ENCODE measurements at regions not wholly inside any gene's neighbourhood (a gene's known extent, or its start where the extent isn't known, plus 50 kb on each side); places are given as distances from the start of the nearest gene placed in this dataset.

DNA sequence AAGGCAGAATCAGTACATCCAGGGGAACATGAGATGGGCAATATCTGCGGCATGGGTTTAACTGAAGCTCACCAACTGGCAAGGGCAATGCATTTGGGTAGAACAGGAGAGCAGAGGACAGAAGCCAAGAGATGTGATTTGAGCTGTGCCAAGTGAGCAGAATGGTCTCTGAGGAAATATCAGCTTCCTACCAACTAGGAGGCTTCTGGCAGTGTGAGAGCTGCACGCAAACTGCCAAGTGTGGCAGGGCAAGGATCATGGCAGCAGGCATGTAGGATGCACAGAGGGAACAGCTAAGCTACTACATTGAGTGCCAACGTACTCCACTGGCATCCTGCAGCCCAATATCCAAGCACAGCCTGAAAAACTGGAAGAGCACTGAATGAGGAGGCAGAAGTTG, 1036.5 kb downstream of the TUSC7 start:
- DNase-seq, result no peak

GRCh38 chr3:117748131-117748530, 1038.6 kb downstream of the TUSC7 start:
- no peak for DNase-seq

DNA sequence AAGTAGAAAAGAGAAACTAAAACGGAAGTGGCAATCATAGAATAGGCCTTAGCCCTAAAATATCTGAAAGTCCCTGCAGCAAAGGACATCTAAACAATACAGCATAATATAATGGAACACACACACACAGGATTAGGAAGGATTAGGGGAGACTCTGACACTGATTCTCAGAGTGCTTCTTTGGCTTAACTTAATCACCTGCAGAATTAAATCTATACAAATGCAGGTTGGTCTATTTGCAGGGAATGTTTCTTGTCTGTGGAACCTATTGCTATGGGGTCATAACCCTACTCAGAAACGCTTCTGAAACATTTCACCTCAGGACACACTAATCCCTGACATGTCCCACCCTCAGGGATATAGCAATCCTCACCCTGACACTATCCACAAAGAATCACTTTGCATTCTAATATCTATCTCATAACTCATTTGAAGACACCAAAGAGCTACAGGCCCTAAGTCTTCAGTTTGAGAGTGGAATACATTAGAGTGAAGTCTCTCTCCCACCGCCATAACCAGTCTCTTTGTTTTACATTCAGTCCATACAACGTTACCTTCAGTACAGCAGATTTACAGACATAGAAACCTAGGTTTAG, 1041.2 kb downstream of the TUSC7 start:
- DNase-seq, result no peak

DNA sequence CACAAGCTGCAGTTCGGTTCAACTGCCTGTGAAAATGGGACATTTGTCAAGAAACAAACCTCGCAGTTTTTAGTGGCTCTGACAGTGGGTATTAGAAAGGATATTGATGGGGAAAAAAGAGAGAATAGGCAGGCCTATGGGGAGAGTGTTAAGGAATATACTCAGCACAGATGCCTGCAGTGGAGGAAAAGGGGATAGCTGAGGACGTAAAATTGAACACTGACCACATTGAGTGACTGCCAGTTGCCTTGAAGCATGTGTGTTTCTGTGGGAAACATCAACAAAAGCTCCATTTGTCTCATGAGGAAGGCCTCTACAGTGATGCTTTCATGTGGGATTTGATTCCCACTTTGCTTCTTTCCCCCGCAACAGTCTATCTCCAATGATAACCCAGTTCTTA, 1042.1 kb downstream of the TUSC7 start:
- no peak for DNase-seq

DNA sequence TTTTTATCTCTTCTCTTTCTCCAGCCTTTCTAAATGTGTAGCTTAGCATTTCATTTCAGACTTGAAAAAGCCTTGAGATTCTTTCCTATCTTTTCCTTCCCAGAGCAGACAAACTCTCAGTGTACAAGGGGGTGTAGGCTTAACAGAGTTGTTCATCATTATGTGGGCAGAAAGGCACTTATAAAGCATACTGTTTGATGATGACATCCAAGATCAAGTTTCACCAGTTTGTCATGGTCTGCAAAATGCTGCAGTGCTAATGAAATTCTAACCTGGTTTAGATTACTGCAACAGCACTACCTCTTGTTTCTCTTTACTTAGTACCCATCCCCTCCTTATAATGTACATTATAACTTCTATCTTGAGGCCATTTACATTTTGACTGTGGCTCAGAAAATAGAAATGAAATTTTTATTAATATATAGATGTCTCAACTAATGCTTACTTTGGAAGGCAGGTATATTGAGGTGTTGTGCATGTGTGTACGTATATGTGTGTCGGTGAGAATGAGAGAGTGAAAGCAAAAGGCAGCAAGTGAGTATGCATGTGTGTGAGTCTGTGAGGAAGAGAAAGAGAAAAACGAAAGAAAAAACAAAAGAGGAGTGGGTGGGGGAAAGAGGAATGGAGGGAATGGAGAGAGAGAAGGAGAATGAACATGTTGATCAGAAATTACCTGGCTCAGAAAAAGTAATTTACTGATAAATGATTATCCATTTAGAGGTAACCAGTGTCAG, 1043.6 kb downstream of the TUSC7 start:
- peak; percentile 28 for DNase-seq

- no peak for DNase-seq
Measured at GRCh38 chr3:117754058-117754457, 1044.5 kb downstream of the TUSC7 start.

DNA sequence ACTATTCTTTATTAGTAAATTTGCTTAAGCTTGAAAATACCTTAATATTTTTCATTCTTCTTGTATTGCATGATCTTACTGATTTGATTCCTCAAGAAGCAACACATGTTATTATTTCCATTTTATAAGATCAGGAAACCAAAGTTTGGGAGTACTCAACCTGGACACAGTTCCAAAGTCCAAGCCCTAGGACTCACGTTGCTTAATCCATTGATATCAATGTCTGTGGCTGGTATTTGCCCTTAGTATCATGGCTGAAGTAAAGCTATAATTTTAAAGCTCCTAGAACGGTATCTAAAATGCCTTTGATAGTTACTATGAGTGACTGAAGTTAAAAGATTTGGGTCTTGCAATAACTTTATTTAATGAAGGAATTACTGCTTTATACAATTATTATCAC, 1045.3 kb downstream of the TUSC7 start:
- DNase-seq, result no peak

GRCh38 chr3:117756563-117756962, 1047.0 kb downstream of the TUSC7 start:
- DNase-seq, result no peak

- DNase-seq, result no peak
Measured at GRCh38 chr3:117761703-117762620, 1052.4 kb downstream of the TUSC7 start.

GRCh38 chr3:117762621-117763037, 1053.0 kb downstream of the TUSC7 start:
- no peak for DNase-seq

GRCh38 chr3:117763561-117763960, 1054.0 kb downstream of the TUSC7 start:
- DNase-seq, result no peak

DNA sequence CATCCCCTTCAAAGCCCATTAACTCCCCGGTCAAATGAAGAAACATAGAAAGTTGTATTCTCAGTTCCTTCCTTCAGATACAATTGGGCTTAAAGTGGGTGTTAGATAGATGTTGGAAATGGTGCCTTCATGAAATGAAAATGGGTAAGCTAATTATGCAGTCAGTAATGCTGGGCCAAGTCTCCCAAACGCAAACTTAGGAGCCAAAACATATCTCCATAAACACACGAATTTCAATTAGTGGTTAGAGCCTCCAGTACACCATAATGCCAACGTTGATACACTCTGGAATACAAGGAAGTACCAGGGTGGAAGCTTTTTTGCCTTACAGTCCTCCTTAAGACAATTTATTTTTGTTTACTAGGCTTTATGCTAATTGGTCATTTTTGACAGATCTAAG, 1059.0 kb downstream of the TUSC7 start:
- no peak for DNase-seq

GRCh38 chr3:117774130-117774529, 1064.6 kb downstream of the TUSC7 start:
- DNase-seq, result no peak

- no peak for DNase-seq
Measured at GRCh38 chr3:117786349-117786748, 1076.8 kb downstream of the TUSC7 start.

GRCh38 chr3:117788061-117788460, 1078.5 kb downstream of the TUSC7 start:
- peak; percentile 80 for DNase-seq

DNA sequence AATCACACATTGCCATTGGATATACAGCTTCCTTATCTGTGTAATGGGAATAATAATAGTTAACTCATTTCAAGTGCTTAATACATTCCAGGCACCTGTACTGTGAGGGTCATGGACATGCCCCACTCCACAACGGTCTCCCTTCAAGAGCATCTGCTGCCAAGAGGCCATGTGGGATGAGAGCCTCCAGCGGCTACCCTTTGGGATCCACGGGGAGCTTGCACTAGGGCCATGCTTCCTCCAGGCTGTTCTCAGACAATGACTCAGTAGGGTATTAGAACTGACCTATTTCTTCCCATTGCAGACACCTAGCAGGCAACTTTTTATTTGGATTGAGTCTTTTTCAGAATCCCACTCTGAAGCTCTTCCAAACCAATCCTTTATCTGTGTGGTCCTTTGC, 1078.9 kb downstream of the TUSC7 start:
- DNase-seq, result no peak

- DNase-seq, result no peak
Measured at GRCh38 chr3:117790235-117790987, 1080.8 kb downstream of the TUSC7 start.

DNA sequence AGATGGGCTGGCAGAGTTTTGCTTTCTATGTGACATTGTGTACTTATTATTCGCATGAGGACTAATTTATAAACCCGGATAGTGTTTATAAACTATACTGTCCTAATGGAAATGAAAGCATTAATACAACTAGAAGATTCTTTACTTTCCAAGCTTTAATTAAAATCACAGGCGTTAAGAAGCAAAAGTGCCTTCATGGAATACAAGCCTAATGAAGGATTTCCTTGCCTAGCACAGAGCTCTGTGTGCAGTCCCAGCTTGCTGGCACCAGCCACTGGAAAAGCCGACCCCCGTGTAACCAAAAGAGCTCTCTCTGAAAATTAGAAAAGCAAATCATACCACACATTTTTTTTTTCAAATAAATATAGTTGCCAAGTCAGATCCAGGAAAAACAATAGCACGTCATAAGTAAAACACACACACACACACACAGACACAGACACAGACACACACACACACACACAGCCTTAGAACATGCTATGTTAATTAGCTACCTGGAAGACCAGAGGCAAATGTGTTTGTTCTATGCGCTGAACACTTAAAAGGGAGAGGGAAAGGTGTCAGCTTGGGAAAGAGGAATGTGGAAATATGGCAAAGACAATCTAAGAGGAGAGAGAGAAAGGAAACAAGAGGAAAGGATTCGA, 1084.2 kb downstream of the TUSC7 start:
- DNase-seq, result no peak

DNA sequence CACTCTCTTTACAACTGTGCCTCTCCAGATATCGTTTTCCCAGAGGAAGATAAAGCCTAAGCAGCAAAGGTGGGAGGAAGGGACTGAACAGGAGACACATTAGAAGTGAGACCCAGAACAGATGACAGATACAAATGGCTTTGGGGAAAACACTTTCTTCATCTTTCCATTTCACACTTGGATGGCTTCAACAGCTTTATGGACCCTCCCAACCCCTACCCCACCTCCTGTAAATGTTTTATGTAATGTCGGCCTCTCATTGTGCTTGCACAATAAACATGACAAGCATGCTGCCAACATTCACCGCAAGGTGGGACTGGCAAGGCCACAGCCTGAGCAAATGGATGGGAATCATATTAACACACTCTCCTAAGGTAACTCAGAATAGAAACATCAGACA, 1088.6 kb downstream of the TUSC7 start:
- DNase-seq, result peak; percentile 68

GRCh38 chr3:117798687-117799386, 1089.3 kb downstream of the TUSC7 start:
- no peak for DNase-seq

- DNase-seq, result no peak
Measured at GRCh38 chr3:117799387-117799735, 1089.8 kb downstream of the TUSC7 start.

DNA sequence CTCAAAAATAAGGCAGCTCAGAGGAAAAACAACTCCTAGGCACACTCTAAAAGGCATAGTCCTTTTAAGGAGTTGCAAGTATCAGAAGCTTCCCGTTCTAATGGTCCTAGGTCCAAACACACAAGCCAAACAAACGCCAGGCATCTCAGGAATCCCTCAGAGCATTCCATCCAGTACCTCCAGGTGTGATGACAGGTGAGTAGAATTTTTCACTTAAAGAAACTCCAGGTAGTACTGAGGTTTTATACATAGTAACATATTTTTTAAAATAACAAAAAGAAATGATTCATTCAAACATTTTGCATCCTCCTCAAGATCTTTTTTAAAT, 1092.3 kb downstream of the TUSC7 start:
- DNase-seq, result no peak
